ENCODE measurements at regions not wholly inside any gene's neighbourhood (a gene's known extent, or its start where the extent isn't known, plus 50 kb on each side); places are given as distances from the start of the nearest gene placed in this dataset.

- Histone ChIP-seq H4K20me1 (ENCODE audit: insufficient read depth) (no peaks in the 10 kb centered on the region), H3K9ac (ENCODE audit: low read length) (no peak overlapping the region), H3K9me2 (ENCODE audit: insufficient read depth, low read length) (no peaks in the 10 kb centered on the region), H3F3A (ENCODE audit: insufficient read depth, low read length, poor library complexity, severe bottlenecking) (no peaks in the 10 kb centered on the region), H3K4me3 (ENCODE audit: low read length) (no peak overlapping the region), H3K27ac (ENCODE audit: low read length) (no peak overlapping the region), H3K27me3 (ENCODE audit: insufficient read depth, low read depth, low read length) (no peaks in the 10 kb centered on the region), H3K9me3 (ENCODE audit: low read length) (no peaks in the 10 kb centered on the region), H2AFZ (ENCODE audit: low read depth, low read length) (no peak overlapping the region), H3K4me2 (ENCODE audit: low read length) (no peak overlapping the region), H3K36me3 (ENCODE audit: insufficient read depth, low read length) (no peaks in the 10 kb centered on the region), H3K79me2 (replicated peaks; ENCODE audit: insufficient read depth, low read length) (no peaks in the 10 kb centered on the region)
- no peak for TF ChIP-seq EZH2 (IDR thresholded peaks at IDR 0.05; ENCODE audit: borderline replicate concordance, insufficient read depth, low read length, poor library complexity, severe bottlenecking)
- TF ChIP-seq CTCF (IDR thresholded peaks at IDR 0.05; ENCODE audit: poor library complexity, severe bottlenecking), result no peak
- no peak for TF ChIP-seq TAF1 (IDR thresholded peaks at IDR 0.05; ENCODE audit: low read depth)
- TF ChIP-seq POLR2AphosphoS5 (IDR thresholded peaks at IDR 0.05), result no peak
- no peak for TF ChIP-seq MXI1 (conservative IDR thresholded peaks at IDR 0.05; ENCODE audit: poor library complexity, severe bottlenecking)
- no peak for TF ChIP-seq RAD21 (conservative IDR thresholded peaks at IDR 0.05)
- no peak for TF ChIP-seq SMC3 (conservative IDR thresholded peaks at IDR 0.05; ENCODE audit: poor library complexity)
- no peak for TF ChIP-seq EP300 (conservative IDR thresholded peaks at IDR 0.05; ENCODE audit: poor library complexity, severe bottlenecking)
- TF ChIP-seq REST (IDR thresholded peaks at IDR 0.05; ENCODE audit: borderline replicate concordance), result no peak
Observed at GRCh38 chr2:8408560-8409460, 273.0 kb upstream of the ID2 start.

DNA sequence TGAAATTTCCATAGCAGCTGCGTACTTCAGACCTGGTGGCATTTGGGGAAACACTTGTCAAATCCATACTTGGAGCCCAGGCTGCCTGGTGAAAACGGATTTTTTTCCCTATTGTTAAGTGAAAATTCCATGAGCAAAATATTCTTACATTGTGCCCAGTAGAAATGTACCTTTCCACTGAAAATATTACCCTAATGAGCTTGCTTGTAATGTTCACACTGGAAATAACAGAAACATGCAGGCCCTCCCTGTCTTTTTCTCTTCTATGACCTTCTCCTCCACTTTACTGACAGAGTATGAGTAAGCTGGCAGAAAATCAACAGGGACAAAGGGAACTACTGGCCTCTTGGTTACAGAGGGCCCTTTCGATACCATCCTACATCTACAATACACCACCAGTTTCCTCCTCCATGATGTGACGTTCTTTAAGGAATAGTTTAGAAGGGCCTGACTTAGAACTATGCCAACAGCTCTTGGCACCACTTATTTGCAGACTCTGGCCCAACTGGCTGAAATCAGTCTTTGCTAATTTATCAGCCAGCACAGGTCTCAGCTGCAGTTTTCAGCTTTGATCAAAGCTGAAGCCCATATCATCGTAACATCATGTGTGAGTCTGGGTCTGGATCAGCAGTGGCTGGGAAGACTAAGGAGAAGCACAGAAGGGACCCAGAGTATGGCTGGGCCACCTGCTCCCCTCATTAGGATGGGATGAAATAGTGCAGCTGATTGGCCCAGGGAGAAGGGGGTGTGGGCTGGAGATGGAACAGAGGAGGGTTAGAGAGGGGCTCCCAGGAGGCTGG, 272.2 kb upstream of the ID2 start:
- no peak overlapping the region for H3K4me3 ChIP-seq (ENCODE audit: low read length)
- no peaks in the 10 kb centered on the region for H3K9me2 ChIP-seq (ENCODE audit: insufficient read depth, low read length)
- H3K9me3 ChIP-seq (ENCODE audit: low read length), result no peaks in the 10 kb centered on the region
- H3K36me3 ChIP-seq (ENCODE audit: insufficient read depth, low read length), result no peaks in the 10 kb centered on the region
- no peaks in the 10 kb centered on the region for H3K27me3 ChIP-seq (ENCODE audit: insufficient read depth, low read depth, low read length)
- no peaks in the 10 kb centered on the region for H3K79me2 ChIP-seq (replicated peaks; ENCODE audit: insufficient read depth, low read length)
- TF ChIP-seq REST (IDR thresholded peaks at IDR 0.05; ENCODE audit: borderline replicate concordance) (no peak), SMC3 (conservative IDR thresholded peaks at IDR 0.05; ENCODE audit: poor library complexity) (no peak), CTCF (IDR thresholded peaks at IDR 0.05; ENCODE audit: poor library complexity, severe bottlenecking) (no peak), EZH2 (IDR thresholded peaks at IDR 0.05; ENCODE audit: borderline replicate concordance, insufficient read depth, low read length, poor library complexity, severe bottlenecking) (no peak), MXI1 (conservative IDR thresholded peaks at IDR 0.05; ENCODE audit: poor library complexity, severe bottlenecking) (no peak), POLR2AphosphoS5 (IDR thresholded peaks at IDR 0.05) (no peak), EP300 (conservative IDR thresholded peaks at IDR 0.05; ENCODE audit: poor library complexity, severe bottlenecking) (no peak), TAF1 (IDR thresholded peaks at IDR 0.05; ENCODE audit: low read depth) (no peak), RAD21 (conservative IDR thresholded peaks at IDR 0.05) (no peak)
- no peak overlapping the region for H3K4me2 ChIP-seq (ENCODE audit: low read length)
- H3K27ac ChIP-seq (ENCODE audit: low read length), result no peak overlapping the region
- H2AFZ ChIP-seq (ENCODE audit: low read depth, low read length), result no peak overlapping the region
- no peaks in the 10 kb centered on the region for H4K20me1 ChIP-seq (ENCODE audit: insufficient read depth)
- no peak overlapping the region for H3K9ac ChIP-seq (ENCODE audit: low read length)
- no peaks in the 10 kb centered on the region for H3F3A ChIP-seq (ENCODE audit: insufficient read depth, low read length, poor library complexity, severe bottlenecking)

Measured in neural cell (in vitro differentiated cells).